NB4 (cell line): ENCODE measurements at regions not wholly inside any gene's neighbourhood (a gene's known extent, or its start where the extent isn't known, plus 50 kb on each side); places are given as distances from the start of the nearest gene placed in this dataset.

Source experiments
- CTCF ChIP-seq: IDR thresholded peaks from one replicate; pipeline ENCODE4 v1.5.1; 2012; ENCODE audit warnings: low read depth, low read length
- POLR2A ChIP-seq: IDR thresholded peaks from 2 replicates; pipeline ENCODE4 v1.6.1; 2011; ENCODE audit warnings: mild to moderate bottlenecking; ENCODE audit not compliant: insufficient read length; ENCODE audit errors: extremely low read depth

- TF ChIP-seq POLR2A (no peak), CTCF (no peak)
Observed at GRCh38 chr11:80048513-80048912, 607.7 kb upstream of the TENM4 start.
